C4-2B (cell line): ENCODE measurements at regions not wholly inside any gene's neighbourhood (a gene's known extent, or its start where the extent isn't known, plus 50 kb on each side); places are given as distances from the start of the nearest gene placed in this dataset.

Experiments used
- ZFX ChIP-seq: fragments of 450-650 bp; IDR thresholded peaks from 2 replicates; pipeline ENCODE4 v1.6.1; 2017
- TF ChIP-seq, protein P1 (sequence below): fragments of 450-650 bp; conservative IDR thresholded peaks from 2 replicates; pipeline ENCODE4 v1.5.1; 2017; ENCODE audit warnings: mild to moderate bottlenecking

DNA sequence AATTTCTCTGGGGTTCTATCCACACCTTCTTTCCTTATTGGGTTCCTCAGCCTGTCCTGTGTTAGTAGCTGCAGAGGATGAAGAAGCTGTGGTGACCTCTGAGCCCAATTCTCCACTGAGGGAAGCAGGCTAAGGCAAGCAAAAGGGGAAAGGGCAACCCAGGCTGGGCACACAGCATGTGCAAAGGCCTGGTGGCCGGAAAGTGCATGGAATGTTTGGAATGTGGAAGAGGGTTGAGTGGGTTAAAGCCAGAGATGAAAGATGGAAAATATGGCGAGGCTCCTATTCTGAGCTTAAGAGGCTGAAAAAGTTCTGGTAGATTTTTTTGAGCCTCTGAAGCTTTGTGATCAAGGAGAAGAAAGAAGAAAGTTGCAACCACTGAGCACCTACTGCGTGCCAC lies 247.1 kb downstream of the MIAT start:
- TF ChIP-seq, protein P1, sequence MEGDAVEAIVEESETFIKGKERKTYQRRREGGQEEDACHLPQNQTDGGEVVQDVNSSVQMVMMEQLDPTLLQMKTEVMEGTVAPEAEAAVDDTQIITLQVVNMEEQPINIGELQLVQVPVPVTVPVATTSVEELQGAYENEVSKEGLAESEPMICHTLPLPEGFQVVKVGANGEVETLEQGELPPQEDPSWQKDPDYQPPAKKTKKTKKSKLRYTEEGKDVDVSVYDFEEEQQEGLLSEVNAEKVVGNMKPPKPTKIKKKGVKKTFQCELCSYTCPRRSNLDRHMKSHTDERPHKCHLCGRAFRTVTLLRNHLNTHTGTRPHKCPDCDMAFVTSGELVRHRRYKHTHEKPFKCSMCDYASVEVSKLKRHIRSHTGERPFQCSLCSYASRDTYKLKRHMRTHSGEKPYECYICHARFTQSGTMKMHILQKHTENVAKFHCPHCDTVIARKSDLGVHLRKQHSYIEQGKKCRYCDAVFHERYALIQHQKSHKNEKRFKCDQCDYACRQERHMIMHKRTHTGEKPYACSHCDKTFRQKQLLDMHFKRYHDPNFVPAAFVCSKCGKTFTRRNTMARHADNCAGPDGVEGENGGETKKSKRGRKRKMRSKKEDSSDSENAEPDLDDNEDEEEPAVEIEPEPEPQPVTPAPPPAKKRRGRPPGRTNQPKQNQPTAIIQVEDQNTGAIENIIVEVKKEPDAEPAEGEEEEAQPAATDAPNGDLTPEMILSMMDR, result no peak
- no peak for TF ChIP-seq ZFX
